ENCODE measurements at regions not wholly inside any gene's neighbourhood (a gene's known extent, or its start where the extent isn't known, plus 50 kb on each side); places are given as distances from the start of the nearest gene placed in this dataset.
"Not testable (repeated sequence)": the region's sequence is repeated elsewhere in the genome, so short reads cannot be mapped to it uniquely, and the experiment has no call there.

- TF ChIP-seq CTCF (IDR thresholded peaks at IDR 0.05; ENCODE audit: insufficient read depth, low read length); GABPA (IDR thresholded peaks at IDR 0.05; ENCODE audit: low read depth): not testable (repeated sequence)
Measured at GRCh38 chr17:432471-432870, 79.9 kb upstream of the RPH3AL start.
